Suppressor macrophage (primary cell): ENCODE measurements at regions not wholly inside any gene's neighbourhood (a gene's known extent, or its start where the extent isn't known, plus 50 kb on each side); places are given as distances from the start of the nearest gene placed in this dataset.
"Not testable (repeated sequence)": the region's sequence is repeated elsewhere in the genome, so short reads cannot be mapped to it uniquely, and the experiment has no call there.

ENCODE experiments used
- DNase-seq, 4 experiments: peaks; one replicate each; pipeline ENCODE4 v3.0.0-alpha.2; 2020 to 2022

DNA sequence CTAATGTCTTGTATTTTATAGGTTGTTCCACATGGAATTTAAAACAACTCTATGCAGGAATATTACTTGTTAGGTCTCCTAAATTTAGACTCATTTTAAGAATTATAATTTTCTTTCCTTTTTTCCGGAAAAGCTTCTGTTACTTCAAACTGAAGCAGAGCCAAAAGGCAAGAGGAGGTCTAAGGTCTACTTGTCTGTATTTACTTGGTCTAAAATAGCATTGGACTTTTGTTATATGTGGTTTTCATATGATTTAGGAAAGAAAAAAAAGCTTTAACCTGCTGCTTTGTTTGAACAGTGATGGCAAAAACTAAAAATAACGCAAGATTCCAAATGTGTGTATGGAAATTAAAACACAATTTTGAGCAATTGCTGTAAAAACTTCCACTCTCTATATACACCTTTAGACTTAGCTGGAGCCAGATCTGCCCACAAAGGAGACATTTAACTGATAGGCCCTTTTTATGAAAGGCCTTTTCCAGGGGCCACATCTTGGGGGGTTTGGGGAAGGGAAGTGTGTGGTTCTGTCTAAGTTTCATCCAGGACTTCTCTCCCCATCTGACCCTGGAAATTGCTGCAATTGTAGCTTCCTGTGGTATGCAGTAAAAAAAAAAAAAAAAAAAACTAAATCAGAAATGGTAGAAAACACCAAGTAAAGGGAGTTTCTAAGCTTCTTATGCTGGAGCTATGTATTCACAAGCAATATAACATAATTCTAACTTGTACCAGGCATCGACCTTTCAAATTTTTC lies 307.7 kb upstream of the MEF2C start:
- peak in 1 of 4 experiments; percentile 17 for DNase-seq

GRCh38 chr5:89187883-89188465 lies 305.0 kb upstream of the MEF2C start:
- DNase-seq: no peak

- DNase-seq: no peak
These were observed 304.3 kb upstream of the MEF2C start for GRCh38 chr5:89187268-89187667.

DNA sequence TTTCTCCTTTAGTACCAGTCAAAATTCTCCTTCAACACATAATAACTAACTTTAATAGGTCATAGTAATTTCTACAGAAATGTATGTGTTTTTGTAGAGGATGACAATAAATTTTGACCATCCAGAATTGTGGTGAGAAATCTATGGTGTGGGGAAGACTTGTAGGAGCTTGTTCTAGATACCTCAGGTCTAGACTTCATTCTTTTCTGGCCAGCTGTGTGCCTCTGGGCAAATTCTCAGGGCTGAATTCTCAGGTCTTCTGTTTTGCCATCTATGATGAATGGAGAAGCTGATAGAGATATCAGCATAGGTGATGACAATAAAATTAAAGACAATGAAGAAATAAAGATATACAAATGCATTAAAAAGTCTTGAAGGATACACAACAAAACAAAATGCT lies 298.6 kb upstream of the MEF2C start:
- DNase-seq: no peak

DNA sequence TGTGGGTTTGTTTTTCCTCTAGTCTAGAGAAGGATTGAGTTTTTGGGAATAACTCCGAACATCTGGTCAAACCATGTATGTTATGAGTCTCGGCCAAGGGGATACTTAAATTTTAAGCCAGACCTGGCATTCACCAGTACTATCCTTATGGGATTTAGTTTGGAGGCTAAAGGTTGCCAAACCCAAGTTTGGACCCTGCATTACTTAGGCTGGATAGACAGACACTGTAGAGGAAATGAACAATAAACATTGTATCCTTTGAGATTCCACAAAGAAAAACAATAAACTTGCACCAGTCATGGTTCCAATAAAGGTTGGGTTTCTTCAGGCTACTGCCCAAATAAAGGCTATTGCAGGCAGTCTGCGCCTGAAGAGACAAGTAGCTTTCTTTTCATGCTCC lies 296.7 kb upstream of the MEF2C start:
- no peak for DNase-seq

DNA sequence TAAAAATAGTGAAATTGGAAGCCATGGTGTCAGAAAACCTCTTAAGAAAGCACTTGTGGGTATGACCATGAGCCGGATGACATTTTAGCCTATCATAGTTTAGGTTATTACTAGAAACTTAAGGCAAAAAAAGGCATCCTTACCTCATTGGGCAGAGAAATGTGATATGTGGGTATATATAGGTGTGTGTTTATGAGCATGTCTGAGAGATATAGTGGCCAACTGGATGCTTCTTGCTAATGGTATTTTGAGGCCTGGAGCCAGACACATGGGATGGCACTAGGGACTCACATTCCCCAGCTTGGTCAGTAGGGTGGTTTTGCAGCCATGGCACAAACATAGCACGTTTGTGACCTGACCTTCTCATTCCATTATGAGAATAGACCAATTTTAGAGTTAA lies 295.6 kb upstream of the MEF2C start:
- DNase-seq: no peak

GRCh38 chr5:89173528-89173927 lies 290.5 kb upstream of the MEF2C start:
- DNase-seq: no peak

- DNase-seq: no peak
These were observed 285.8 kb upstream of the MEF2C start for GRCh38 chr5:89168766-89169165.

- not testable (repeated sequence) for DNase-seq
These were observed 281.7 kb upstream of the MEF2C start for GRCh38 chr5:89164703-89165102.

DNA sequence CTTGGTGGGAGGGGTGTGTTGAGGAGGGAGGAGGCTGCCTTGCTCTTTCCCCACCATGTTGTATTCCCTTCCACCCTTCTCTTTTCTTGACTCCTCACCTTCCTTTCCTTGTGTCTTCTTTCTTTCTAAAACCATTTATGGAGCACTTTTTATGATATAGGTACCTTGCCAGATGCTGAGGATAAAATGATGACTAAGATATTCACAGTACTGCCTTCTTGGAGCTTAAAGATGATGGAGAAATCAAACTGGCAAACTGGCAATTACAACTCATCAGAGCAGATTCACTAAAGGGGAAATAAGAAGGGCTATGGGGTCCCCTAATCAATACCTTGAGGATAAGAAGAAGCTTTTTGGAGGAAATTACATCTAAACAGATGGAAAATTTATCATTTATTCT lies 273.2 kb upstream of the MEF2C start:
- DNase-seq: no peak

DNA sequence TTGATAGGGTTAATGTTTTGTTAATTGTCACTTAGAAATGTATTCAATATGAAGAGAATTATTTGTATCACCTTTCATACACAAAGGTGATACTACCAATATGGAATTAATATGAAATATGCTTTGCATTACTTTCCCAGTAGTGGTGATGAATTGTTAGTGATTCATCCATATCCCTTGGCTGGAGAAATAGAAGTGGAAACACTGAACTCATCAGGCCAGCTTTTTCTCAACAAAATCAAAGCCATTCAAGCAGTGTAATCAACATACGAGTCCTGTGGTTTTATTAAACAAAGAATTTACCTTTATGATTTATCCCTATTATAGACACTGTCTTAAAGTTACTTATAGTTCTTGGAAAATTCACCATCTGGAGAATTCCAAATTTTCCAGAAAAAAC lies 264.0 kb upstream of the MEF2C start:
- DNase-seq: no peak

DNA sequence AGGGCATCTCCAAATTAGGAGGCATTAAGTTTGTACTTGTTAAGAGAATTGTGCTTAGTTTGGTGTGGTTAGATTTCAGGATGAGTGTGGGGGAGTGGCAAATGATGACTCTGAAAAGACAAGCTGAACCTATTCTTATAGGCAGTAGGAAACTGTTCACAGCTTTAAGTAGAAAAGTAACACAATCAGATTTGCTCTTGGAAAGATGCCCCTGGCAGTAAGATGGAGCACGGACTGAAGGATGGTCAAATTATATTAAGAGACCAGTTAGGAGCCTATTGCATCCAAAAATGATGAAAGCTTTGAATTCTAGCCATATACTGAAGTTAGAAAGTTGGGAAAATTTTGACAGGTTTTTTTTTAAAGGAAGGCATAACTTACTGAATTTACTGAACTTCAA lies 254.2 kb upstream of the MEF2C start:
- no peak for DNase-seq

DNA sequence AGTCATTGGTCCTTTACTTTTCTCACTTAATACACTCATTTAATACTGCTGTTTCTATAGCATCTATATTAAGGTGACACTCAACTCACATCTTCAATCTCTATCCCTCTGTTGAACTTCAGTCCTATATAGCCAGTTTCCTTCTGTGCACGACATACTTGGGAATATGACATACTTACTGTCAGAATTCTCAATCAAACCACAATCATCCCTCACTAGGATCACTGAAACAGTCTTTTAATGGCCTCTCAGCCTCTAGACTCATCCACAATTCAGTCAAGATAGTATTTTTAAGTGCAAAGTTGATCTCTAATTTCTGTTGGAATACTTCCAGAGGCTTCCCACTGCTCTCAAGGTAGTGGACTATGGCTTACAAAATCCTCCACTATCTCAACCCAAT lies 251.0 kb upstream of the MEF2C start:
- DNase-seq: no peak

DNA sequence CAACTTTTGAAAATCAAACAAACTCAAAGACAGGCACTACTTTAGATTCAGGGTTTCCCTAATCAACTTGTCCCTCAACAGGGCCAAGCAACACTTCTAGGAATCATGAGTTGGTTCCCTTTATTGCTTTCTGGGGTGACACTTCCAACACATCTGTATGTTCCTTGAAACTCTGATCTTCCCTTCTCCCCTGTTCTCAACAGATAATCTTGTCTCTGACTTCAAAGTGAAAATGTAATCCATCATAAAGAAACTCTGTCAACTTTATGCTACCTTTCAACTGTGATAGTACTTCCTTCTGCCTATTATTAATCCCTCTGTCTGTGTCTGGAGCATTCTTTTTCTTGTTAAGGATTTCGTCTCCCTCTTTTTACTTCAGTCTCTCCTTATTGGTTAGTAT lies 250.1 kb upstream of the MEF2C start:
- DNase-seq: no peak

GRCh38 chr5:89130851-89131250 lies 247.9 kb upstream of the MEF2C start:
- no peak for DNase-seq

GRCh38 chr5:89129941-89130340 lies 247.0 kb upstream of the MEF2C start:
- no peak for DNase-seq

GRCh38 chr5:89128906-89129625 lies 246.1 kb upstream of the MEF2C start:
- no peak for DNase-seq

- DNase-seq: peak in 2 of 4 experiments; percentile 22 to 28
These were observed 245.1 kb upstream of the MEF2C start for GRCh38 chr5:89128092-89128491.

DNA sequence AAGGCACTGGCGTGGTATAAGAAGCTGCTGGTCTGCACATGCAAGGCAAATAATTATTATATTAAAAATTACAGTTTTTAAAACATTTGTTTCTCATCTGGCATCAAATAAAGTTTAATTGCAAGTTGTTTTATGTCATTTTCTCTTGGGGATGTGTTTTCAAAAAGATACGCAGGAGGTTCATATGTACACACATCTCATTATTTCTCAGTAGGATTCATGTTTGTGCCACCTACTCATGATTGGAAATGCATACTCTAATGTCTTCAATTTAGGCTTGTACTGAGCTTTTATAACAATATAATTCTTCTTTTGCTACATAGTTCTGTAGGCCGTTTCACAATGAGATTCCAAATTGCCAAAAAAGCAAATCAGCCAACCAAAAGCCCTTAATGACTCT lies 244.2 kb upstream of the MEF2C start:
- no peak for DNase-seq

DNA sequence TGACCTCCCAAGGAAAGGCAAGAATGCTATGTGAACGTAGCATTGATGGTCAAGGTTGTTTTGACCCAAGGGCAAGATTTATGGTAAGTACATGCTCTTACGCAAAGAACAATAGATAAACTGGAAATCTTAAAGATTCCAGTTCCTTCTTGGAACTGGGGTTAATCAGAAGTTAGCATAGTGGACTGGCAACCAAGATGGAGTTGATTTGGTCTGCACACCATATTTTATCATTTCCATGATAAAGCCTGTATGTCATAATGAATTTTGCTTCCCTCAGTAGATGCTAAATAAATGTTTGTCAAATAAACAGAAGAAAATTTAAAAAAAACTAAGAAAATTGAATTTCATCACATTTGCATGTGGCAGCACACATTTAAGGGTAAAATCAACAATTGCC lies 242.4 kb upstream of the MEF2C start:
- no peak for DNase-seq

GRCh38 chr5:89123581-89123980 lies 240.6 kb upstream of the MEF2C start:
- no peak for DNase-seq

GRCh38 chr5:89120719-89121118 lies 237.7 kb upstream of the MEF2C start:
- DNase-seq: peak; percentile 82 to 93 (median 88)

- DNase-seq: peak in 2 of 4 experiments; percentile 11 to 37
These were observed 234.2 kb upstream of the MEF2C start for GRCh38 chr5:89117124-89117644.
